ENCODE measurements at regions not wholly inside any gene's neighbourhood (a gene's known extent, or its start where the extent isn't known, plus 50 kb on each side); places are given as distances from the start of the nearest gene placed in this dataset.

- DNase-seq (ENCODE audit: low read depth), result no peak
Observed at GRCh38 chr7:109127145-109127544, 557.5 kb downstream of the DNAJB9 start.

GRCh38 chr7:109131141-109131540 is 561.5 kb downstream of the DNAJB9 start:
- DNase-seq (ENCODE audit: low read depth), result no peak

GRCh38 chr7:109136893-109137292 is 567.2 kb downstream of the DNAJB9 start:
- no peak for DNase-seq (ENCODE audit: low read depth)

GRCh38 chr7:109154748-109155147 is 585.1 kb downstream of the DNAJB9 start:
- no peak for DNase-seq (ENCODE audit: low read depth)

GRCh38 chr7:109158246-109158645 is 588.6 kb downstream of the DNAJB9 start:
- DNase-seq (ENCODE audit: low read depth), result no peak

- DNase-seq (ENCODE audit: low read depth), result no peak
Observed at GRCh38 chr7:109176661-109177060, 607.0 kb downstream of the DNAJB9 start.

- DNase-seq (ENCODE audit: low read depth), result no peak
Observed at GRCh38 chr7:109178342-109178741, 608.7 kb downstream of the DNAJB9 start.

GRCh38 chr7:109179601-109180000 is 609.9 kb downstream of the DNAJB9 start:
- no peak for DNase-seq (ENCODE audit: low read depth)

GRCh38 chr7:109190766-109191398 is 621.2 kb downstream of the DNAJB9 start:
- DNase-seq (ENCODE audit: low read depth), result no peak

- no peak for DNase-seq (ENCODE audit: low read depth)
Observed at GRCh38 chr7:109206196-109206595, 636.5 kb downstream of the DNAJB9 start.

- no peak for DNase-seq (ENCODE audit: low read depth)
Observed at GRCh38 chr7:109213081-109213480, 643.4 kb downstream of the DNAJB9 start.

- DNase-seq (ENCODE audit: low read depth), result no peak
Observed at GRCh38 chr7:109215341-109215740, 645.7 kb downstream of the DNAJB9 start.

GRCh38 chr7:109224100-109224499 is 654.4 kb downstream of the DNAJB9 start:
- DNase-seq (ENCODE audit: low read depth), result no peak

- no peak for DNase-seq (ENCODE audit: low read depth)
Observed at GRCh38 chr7:109226699-109227098, 657.0 kb downstream of the DNAJB9 start.

- no peak for DNase-seq (ENCODE audit: low read depth)
Observed at GRCh38 chr7:109235316-109235715, 665.6 kb downstream of the DNAJB9 start.

GRCh38 chr7:109246330-109247077 is 676.8 kb downstream of the DNAJB9 start:
- no peak for DNase-seq (ENCODE audit: low read depth)

- no peak for DNase-seq (ENCODE audit: low read depth)
Observed at GRCh38 chr7:109256762-109257560, 687.3 kb downstream of the DNAJB9 start.

- DNase-seq (ENCODE audit: low read depth), result no peak
Observed at GRCh38 chr7:109259151-109259550, 689.5 kb downstream of the DNAJB9 start.

- DNase-seq (ENCODE audit: low read depth), result no peak
Observed at GRCh38 chr7:109261781-109262180, 692.1 kb downstream of the DNAJB9 start.

- DNase-seq (ENCODE audit: low read depth), result no peak
Observed at GRCh38 chr7:109266610-109267009, 696.9 kb downstream of the DNAJB9 start.

GRCh38 chr7:109276348-109276747 is 706.7 kb downstream of the DNAJB9 start:
- DNase-seq (ENCODE audit: low read depth), result no peak

- DNase-seq (ENCODE audit: low read depth), result no peak
Observed at GRCh38 chr7:109282726-109283125, 713.1 kb downstream of the DNAJB9 start.

GRCh38 chr7:109284943-109285342 is 715.3 kb downstream of the DNAJB9 start:
- no peak for DNase-seq (ENCODE audit: low read depth)

Measured in RPMI7951 (cell line).